SK-N-SH (cell line): ENCODE measurements at regions not wholly inside any gene's neighbourhood (a gene's known extent, or its start where the extent isn't known, plus 50 kb on each side); places are given as distances from the start of the nearest gene placed in this dataset.

Experiments
- CTCF ChIA-PET: fragments of 300-600, 350-600 bp; formaldehyde crosslinking; extraction: SDS; loops from one replicate; lab custom pipeline; 2021; lab: Yijun Ruan, JAX
- POLR2A ChIA-PET: fragments of 350-600 bp; sonication (Branson Sonifier 250); formaldehyde crosslinking; extraction: SDS; loops from one replicate; lab custom pipeline; 2020; ENCODE audit warnings: antibody characterized with exemption, inconsistent platforms; lab: Yijun Ruan, JAX
- DNase-seq: peaks from one replicate; pipeline ENCODE4 v3.0.0; 2012
- H2AFZ ChIP-seq: fragments of 200-600 bp; sonication (generic); 2 replicates; pipeline ENCODE4 v1.8.1; 2016; ENCODE audit warnings: antibody characterized with exemption, mild to moderate bottlenecking, low read depth
- H3F3A ChIP-seq: fragments of 200-600 bp; sonication (generic); replicated peaks from 2 replicates; pipeline ENCODE3; 2016; ENCODE audit warnings: antibody characterized with exemption, mild to moderate bottlenecking; ENCODE audit not compliant: insufficient read depth
- H3K27ac ChIP-seq, 2 experiments: fragments of 200-500 bp in 1 of 2; fragments of 200-600 bp in 1 of 2; sonication (Bioruptor generic) in 1 of 2; sonication (generic), shearing (Covaris generic) in 1 of 2; 2 replicates each; pipeline versions ENCODE4 v1.5.1 to v1.6.1; 2014 to 2016; ENCODE audit warnings: low read depth in 2 of 2, inconsistent platforms in 1 of 2, low read length in 1 of 2, mild to moderate bottlenecking in 1 of 2, mixed read lengths in 1 of 2
- H3K27me3 ChIP-seq: fragments of 200-600 bp; sonication (generic), shearing (Covaris generic); 2 replicates; pipeline ENCODE4 v1.6.1; 2016; ENCODE audit warnings: mixed run types; ENCODE audit not compliant: insufficient read depth
- H3K36me3 ChIP-seq, 2 experiments: fragments of 200-500 bp in 1 of 2; fragments of 200-600 bp in 1 of 2; sonication (Bioruptor generic) in 1 of 2; sonication (generic) in 1 of 2; replicated peaks in 1 of 2; 2 replicates each; pipeline versions ENCODE3 to v1.5.1; 2014 to 2016; ENCODE audit warnings: low read length in 1 of 2, mild to moderate bottlenecking in 1 of 2; ENCODE audit not compliant: insufficient read depth in 2 of 2, control insufficient read depth in 1 of 2
- H3K4me1 ChIP-seq, 2 experiments: fragments of 200-500 bp in 1 of 2; fragments of 200-600 bp in 1 of 2; sonication (Bioruptor generic) in 1 of 2; sonication (generic), shearing (Covaris generic) in 1 of 2; 2 replicates each; pipeline versions ENCODE4 v1.5.1 to v1.6.1; 2014 to 2016; ENCODE audit warnings: low read depth in 1 of 2, low read length in 1 of 2, mixed run types in 1 of 2; ENCODE audit not compliant: insufficient read depth in 2 of 2, control insufficient read depth in 1 of 2
- H3K4me2 ChIP-seq: fragments of 200-600 bp; sonication (generic), shearing (Covaris generic); 2 replicates; pipeline ENCODE4 v1.6.1; 2017; ENCODE audit warnings: mixed run types
- H3K4me3 ChIP-seq, 2 experiments: fragments of 200-500 bp in 1 of 2; fragments of 200-600 bp in 1 of 2; sonication (Bioruptor generic) in 1 of 2; sonication (generic), shearing (Covaris generic) in 1 of 2; 2 replicates each; pipeline versions ENCODE4 v1.5.1 to v1.8.1; 2014 to 2016; ENCODE audit warnings: low read depth in 2 of 2, inconsistent platforms in 1 of 2, low read length in 1 of 2, mild to moderate bottlenecking in 1 of 2, mixed read lengths in 1 of 2, moderate library complexity in 1 of 2
- H3K79me2 ChIP-seq: fragments of 200-600 bp; sonication (generic); 2 replicates; pipeline ENCODE4 v1.8.1; 2017; ENCODE audit warnings: mild to moderate bottlenecking; ENCODE audit not compliant: insufficient read depth
- H3K9ac ChIP-seq: fragments of 200-600 bp; sonication (generic); 2 replicates; pipeline ENCODE4 v1.6.1; 2017; ENCODE audit warnings: mixed run types
- H3K9me2 ChIP-seq: fragments of 200-600 bp; sonication (generic); 2 replicates; pipeline ENCODE4 v1.6.1; 2017; ENCODE audit warnings: mixed run types
- H3K9me3 ChIP-seq: fragments of 200-600 bp; sonication (generic); 2 replicates; pipeline ENCODE4 v1.6.1; 2017; ENCODE audit warnings: mixed run types, mild to moderate bottlenecking, moderate library complexity
- H4K20me1 ChIP-seq: fragments of 200-600 bp; sonication (generic); 2 replicates; pipeline ENCODE4 v1.6.1; 2017; ENCODE audit warnings: mild to moderate bottlenecking, mixed run types; ENCODE audit not compliant: insufficient read depth
- CHD2 ChIP-seq: fragments of 150-350 bp; IDR thresholded peaks from 2 replicates; pipeline ENCODE4 v1.6.1; 2018; ENCODE audit warnings: low read length; ENCODE audit not compliant: partially characterized antibody
- ELF1 ChIP-seq: IDR thresholded peaks from 2 replicates; pipeline ENCODE4 v1.4.0; 2012
- FOXM1 ChIP-seq: IDR thresholded peaks from 2 replicates; pipeline ENCODE4 v1.4.0; 2012; ENCODE audit warnings: low read depth, mild to moderate bottlenecking
- GABPA ChIP-seq: IDR thresholded peaks from 2 replicates; pipeline ENCODE4 v1.4.0; 2012; ENCODE audit warnings: low read depth, mild to moderate bottlenecking
- GATA2 ChIP-seq: sonication (generic); formaldehyde crosslinking; IDR thresholded peaks from 2 replicates; pipeline ENCODE4 v1.5.0; 2020; ENCODE audit warnings: mild to moderate bottlenecking, missing genetic modification reagents
- MXI1 ChIP-seq: IDR thresholded peaks from 2 replicates; pipeline ENCODE4 v1.6.1; 2012; ENCODE audit warnings: mild to moderate bottlenecking, low read depth, low read length, improper control_type of control experiment
- PBX3 ChIP-seq: IDR thresholded peaks from 2 replicates; pipeline ENCODE4; 2012
- RCOR1 ChIP-seq: fragments of 150-350 bp; IDR thresholded peaks from 2 replicates; pipeline ENCODE4 v1.6.1; 2017; ENCODE audit warnings: antibody characterized with exemption, low read length
- SMC3 ChIP-seq: IDR thresholded peaks from 2 replicates; pipeline ENCODE4 v1.6.1; 2012; ENCODE audit warnings: low read depth, low read length, improper control_type of control experiment
- TAF1 ChIP-seq: IDR thresholded peaks from 2 replicates; pipeline ENCODE4 v1.6.1; 2012; ENCODE audit warnings: low read depth, mild to moderate bottlenecking, low read length, moderate library complexity, borderline replicate concordance
- TCF12 ChIP-seq: IDR thresholded peaks from 2 replicates; pipeline ENCODE4 v1.4.0; 2012
- TEAD4 ChIP-seq: IDR thresholded peaks from 2 replicates; pipeline ENCODE4 v1.4.0; 2012; ENCODE audit warnings: mild to moderate bottlenecking, borderline replicate concordance; ENCODE audit not compliant: insufficient read depth
- YY1 ChIP-seq: IDR thresholded peaks from 2 replicates; pipeline ENCODE4 v1.4.0; 2012; ENCODE audit warnings: low read depth, mild to moderate bottlenecking
- ZBTB33 ChIP-seq: IDR thresholded peaks from 2 replicates; pipeline ENCODE4 v1.4.0; 2012; ENCODE audit warnings: low read depth, borderline replicate concordance
- WGBS: methylation state at CpG from one replicate; pipeline ENCODE4 v1.1.6; 2017; ENCODE audit warnings: low lambda C conversion rate; 5-methylcytosine and 5-hydroxymethylcytosine counted together
- TF ChIP-seq, protein P1 (sequence below): IDR thresholded peaks from 2 replicates; pipeline ENCODE4 v1.4.0; 2012; ENCODE audit warnings: low read depth, borderline replicate concordance
- TF ChIP-seq, protein P2 (sequence below): fragments of 150-350 bp; IDR thresholded peaks from 2 replicates; pipeline ENCODE4 v1.6.1; 2017; ENCODE audit warnings: antibody characterized with exemption, low read length, low read depth, borderline replicate concordance

- no peaks in the 10 kb centered on the region for H3F3A ChIP-seq
- 51% methylated on average over 5 of the region's 5 CpGs for WGBS
- no peak overlapping the region for H3K4me3 ChIP-seq
- no peak overlapping the region for H3K4me2 ChIP-seq
- H2AFZ ChIP-seq = no peak overlapping the region
- POLR2A ChIA-PET = no interaction called here
- no peak overlapping the region for H3K9ac ChIP-seq
- H3K9me3 ChIP-seq = no peaks in the 10 kb centered on the region
- TF ChIP-seq RCOR1 (no peak), GABPA (no peak), ELF1 (no peak), YY1 (no peak), SMC3 (no peak), MXI1 (no peak), GATA2 (CRISPR knock-in tag) (no peak), FOXM1 (no peak), TCF12 (no peak), CHD2 (no peak), TAF1 (no peak), TEAD4 (no peak), ZBTB33 (no peak), PBX3 (no peak)
- TF ChIP-seq, protein P1, sequence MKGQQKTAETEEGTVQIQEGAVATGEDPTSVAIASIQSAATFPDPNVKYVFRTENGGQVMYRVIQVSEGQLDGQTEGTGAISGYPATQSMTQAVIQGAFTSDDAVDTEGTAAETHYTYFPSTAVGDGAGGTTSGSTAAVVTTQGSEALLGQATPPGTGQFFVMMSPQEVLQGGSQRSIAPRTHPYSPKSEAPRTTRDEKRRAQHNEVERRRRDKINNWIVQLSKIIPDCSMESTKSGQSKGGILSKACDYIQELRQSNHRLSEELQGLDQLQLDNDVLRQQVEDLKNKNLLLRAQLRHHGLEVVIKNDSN = no peak
- TF ChIP-seq, protein P2, sequence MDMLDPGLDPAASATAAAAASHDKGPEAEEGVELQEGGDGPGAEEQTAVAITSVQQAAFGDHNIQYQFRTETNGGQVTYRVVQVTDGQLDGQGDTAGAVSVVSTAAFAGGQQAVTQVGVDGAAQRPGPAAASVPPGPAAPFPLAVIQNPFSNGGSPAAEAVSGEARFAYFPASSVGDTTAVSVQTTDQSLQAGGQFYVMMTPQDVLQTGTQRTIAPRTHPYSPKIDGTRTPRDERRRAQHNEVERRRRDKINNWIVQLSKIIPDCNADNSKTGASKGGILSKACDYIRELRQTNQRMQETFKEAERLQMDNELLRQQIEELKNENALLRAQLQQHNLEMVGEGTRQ = no peak
- no peaks in the 10 kb centered on the region for H3K79me2 ChIP-seq
- no peaks in the 10 kb centered on the region for H3K36me3 ChIP-seq
- no peaks in the 10 kb centered on the region for H3K27me3 ChIP-seq
- peaks cover 6% of the 10 kb centered on the region in 2 experiments; a peak in 2 of 4 replicates for H3K4me1 ChIP-seq
- no peaks in the 10 kb centered on the region for H4K20me1 ChIP-seq
- CTCF ChIA-PET = interaction anchor here (1.0 to 1.9 kb wide), 2 partner anchors 28 to 64 kb away, joined by 4 to 6 read pairs; no protein-coding TSS in a partner anchor
- H3K27ac ChIP-seq = no peak overlapping the region
- DNase-seq = no peak
- no peaks in the 10 kb centered on the region for H3K9me2 ChIP-seq
Observed at GRCh38 chr6:40848038-40848437, 191.0 kb downstream of the UNC5CL start.
